ENCODE measurements at regions not wholly inside any gene's neighbourhood (a gene's known extent, or its start where the extent isn't known, plus 50 kb on each side); places are given as distances from the start of the nearest gene placed in this dataset.

DNA sequence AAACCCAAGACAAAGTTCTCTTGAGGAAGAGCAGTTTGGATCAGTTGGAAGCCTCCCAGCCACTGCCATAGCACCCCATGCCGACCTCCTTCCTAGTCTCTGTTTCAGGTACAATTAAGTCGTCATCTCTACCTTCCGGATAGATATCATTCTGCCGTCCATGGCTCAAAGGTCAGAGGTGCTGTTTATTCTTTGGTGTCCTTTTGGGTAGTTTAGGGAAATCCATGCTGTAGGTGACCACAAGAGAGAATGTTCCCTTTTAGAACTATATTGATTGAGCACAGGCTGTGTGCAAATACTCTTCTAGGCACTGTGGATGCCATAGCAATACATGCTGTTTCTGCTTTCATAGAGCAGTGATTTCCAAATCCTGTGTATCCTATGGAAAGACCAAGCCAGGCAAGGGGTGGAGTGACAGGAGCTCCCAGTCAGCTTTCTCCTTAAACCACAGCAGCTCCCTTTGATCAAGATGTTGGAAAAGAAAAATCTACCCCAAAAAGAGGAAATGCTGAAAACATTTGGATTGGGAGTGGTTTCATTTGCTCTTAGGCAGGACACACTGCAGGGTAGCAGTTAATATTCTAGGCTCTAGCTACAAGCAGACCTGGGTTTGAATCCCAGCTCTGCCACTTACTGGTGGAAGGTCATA lies 127.9 kb downstream of the PALM2AKAP2 start:
- TF ChIP-seq CTCF (IDR thresholded peaks at IDR 0.05) (no peak), NFYB (CRISPR knock-in tag; conservative IDR thresholded peaks at IDR 0.05; ENCODE audit: low read depth) (no peak)
- TF ChIP-seq, protein P1, sequence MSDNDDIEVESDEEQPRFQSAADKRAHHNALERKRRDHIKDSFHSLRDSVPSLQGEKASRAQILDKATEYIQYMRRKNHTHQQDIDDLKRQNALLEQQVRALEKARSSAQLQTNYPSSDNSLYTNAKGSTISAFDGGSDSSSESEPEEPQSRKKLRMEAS (CRISPR knock-in tag; IDR thresholded peaks at IDR 0.05) = no peak

Measured in WTC11 (cell line).